ENCODE measurements at regions not wholly inside any gene's neighbourhood (a gene's known extent, or its start where the extent isn't known, plus 50 kb on each side); places are given as distances from the start of the nearest gene placed in this dataset.

- DNase-seq (ENCODE audit: low read depth in 1 of 2, low spot score in 1 of 2): no peak
- Histone ChIP-seq H3K4me1 (ENCODE audit: low read depth) (no peaks in the 10 kb centered on the region), H3K36me3 (no peaks in the 10 kb centered on the region), H3K4me3 (no peak overlapping the region), H3K9me3 (ENCODE audit: low read depth) (no peaks in the 10 kb centered on the region), H3K27me3 (no peaks in the 10 kb centered on the region), H3K27ac (no peak overlapping the region)
- TF ChIP-seq CTCF (IDR thresholded peaks at IDR 0.05; ENCODE audit: low read depth, low read length): no peak
These were observed 259.6 kb upstream of the NAV3 start for GRCh38 chr12:77571127-77571526.

GRCh38 chr12:77569876-77570275 lies 260.8 kb upstream of the NAV3 start:
- no peak for TF ChIP-seq CTCF (IDR thresholded peaks at IDR 0.05; ENCODE audit: low read depth, low read length)
- DNase-seq (ENCODE audit: low read depth in 1 of 2, low spot score in 1 of 2): no peak
- Histone ChIP-seq H3K27me3 (no peaks in the 10 kb centered on the region), H3K4me1 (ENCODE audit: low read depth) (no peaks in the 10 kb centered on the region), H3K36me3 (no peaks in the 10 kb centered on the region), H3K9me3 (ENCODE audit: low read depth) (no peaks in the 10 kb centered on the region), H3K27ac (no peak overlapping the region), H3K4me3 (no peak overlapping the region)

GRCh38 chr12:77560714-77561113 lies 270.0 kb upstream of the NAV3 start:
- Histone ChIP-seq H3K36me3 (no peaks in the 10 kb centered on the region), H3K9me3 (ENCODE audit: low read depth) (no peaks in the 10 kb centered on the region), H3K4me3 (no peak overlapping the region), H3K4me1 (ENCODE audit: low read depth) (no peaks in the 10 kb centered on the region), H3K27me3 (no peaks in the 10 kb centered on the region), H3K27ac (no peak overlapping the region)
- no peak for TF ChIP-seq CTCF (IDR thresholded peaks at IDR 0.05; ENCODE audit: low read depth, low read length)
- no peak for DNase-seq (ENCODE audit: low read depth in 1 of 2, low spot score in 1 of 2)

GRCh38 chr12:77559400-77560074 lies 271.2 kb upstream of the NAV3 start:
- H3K36me3 ChIP-seq: no peaks in the 10 kb centered on the region
- no peak overlapping the region for H3K27ac ChIP-seq
- H3K4me3 ChIP-seq: no peak overlapping the region
- TF ChIP-seq CTCF (IDR thresholded peaks at IDR 0.05; ENCODE audit: low read depth, low read length): no peak
- no peaks in the 10 kb centered on the region for H3K4me1 ChIP-seq (ENCODE audit: low read depth)
- no peaks in the 10 kb centered on the region for H3K27me3 ChIP-seq
- no peaks in the 10 kb centered on the region for H3K9me3 ChIP-seq (ENCODE audit: low read depth)
- no peak for DNase-seq (ENCODE audit: low read depth in 1 of 2, low spot score in 1 of 2)

GRCh38 chr12:77555074-77555473 lies 275.6 kb upstream of the NAV3 start:
- no peak for DNase-seq (ENCODE audit: low read depth in 1 of 2, low spot score in 1 of 2)
- H3K4me1 ChIP-seq (ENCODE audit: low read depth): peaks cover 7% of the 10 kb centered on the region
- no peaks in the 10 kb centered on the region for H3K27me3 ChIP-seq
- H3K36me3 ChIP-seq: no peaks in the 10 kb centered on the region
- H3K9me3 ChIP-seq (ENCODE audit: low read depth): no peaks in the 10 kb centered on the region
- no peak for TF ChIP-seq CTCF (IDR thresholded peaks at IDR 0.05; ENCODE audit: low read depth, low read length)
- H3K4me3 ChIP-seq: no peak overlapping the region
- no peak overlapping the region for H3K27ac ChIP-seq

Data from cardiac muscle cell (in vitro differentiated cells and primary cell).